K562 (cell line): ENCODE measurements at regions not wholly inside any gene's neighbourhood (a gene's known extent, or its start where the extent isn't known, plus 50 kb on each side); places are given as distances from the start of the nearest gene placed in this dataset.

Source experiments
- ATAC-seq: fragments of 200-7000 bp; cut with Tn5 transposase; 3 replicates; pipeline ENCODE4 v1.9.1; 2020; ENCODE audit warnings: moderate library complexity
- BruUV-seq: library from RNA; stranded (reverse); fragments of 400-500 nt; replicated peaks from 2 replicates; lab custom pipeline; 2021; lab: Mats Ljungman, UMichigan
- CTCF ChIA-PET: fragments of 300-600 bp; formaldehyde crosslinking; extraction: SDS; loops from one replicate; lab custom pipeline; 2021; ENCODE audit warnings: low intra/inter-chr PET ratio; lab: Yijun Ruan, JAX
- POLR2A ChIA-PET: fragments of 300-600, 350-650 bp; sonication (Branson Sonifier 250); formaldehyde crosslinking; extraction: SDS; loops from one replicate; lab custom pipeline; 2021; ENCODE audit warnings: antibody characterized with exemption, inconsistent platforms; lab: Yijun Ruan, JAX
- DNase-seq, 4 experiments: peaks; one replicate each; pipeline versions ENCODE4 v3.0.0 to v3.0.0-alpha.2; 2011 to 2018; ENCODE audit warnings: low spot score in 3 of 4, mixed read lengths in 3 of 4; ENCODE audit errors: extremely low read depth in 1 of 4
- FAIRE-seq: peaks from 2 replicates; lab custom pipeline; 2011; peaks lifted over from hg19 to GRCh38; lab: Jason Lieb, UNC
- H2AFZ ChIP-seq: 2 replicates; pipeline ENCODE4 v1.6.0; 2011; ENCODE audit warnings: low read depth, low read length, control low read depth, inconsistent platforms
- H3K27ac ChIP-seq: fragments of 200-600 bp; 3 replicates; pipeline ENCODE4 v1.8.0; 2011; ENCODE audit warnings: low read depth, mild to moderate bottlenecking, control low read depth, inconsistent platforms, low read length, moderate library complexity, mixed read lengths; ENCODE audit errors: extremely low read depth
- H3K27me3 ChIP-seq, 2 experiments: fragments of 300-600 bp in 1 of 2; 2 replicates in 1 of 2; 3 replicates in 1 of 2; pipeline versions ENCODE4 v1.6.0 to v1.8.0; 2011; ENCODE audit warnings: inconsistent platforms in 2 of 2, low read length in 2 of 2, mild to moderate bottlenecking in 1 of 2, mixed read lengths in 1 of 2, moderate library complexity in 1 of 2; ENCODE audit not compliant: control insufficient read depth in 2 of 2, insufficient read depth in 2 of 2
- H3K36me3 ChIP-seq: fragments of 300-600 bp; 3 replicates; pipeline ENCODE4 v1.8.0; 2011; ENCODE audit warnings: mild to moderate bottlenecking, low read length, inconsistent platforms; ENCODE audit not compliant: control insufficient read depth, insufficient read depth
- H3K4me1 ChIP-seq, 2 experiments: fragments of 200-600 bp in 1 of 2; replicated peaks in 1 of 2; 2 replicates in 1 of 2; 3 replicates in 1 of 2; pipeline versions ENCODE4 v1.5.1 to v1.8.0; 2011; ENCODE audit warnings: inconsistent platforms in 2 of 2, low read length in 2 of 2, mild to moderate bottlenecking in 1 of 2, mixed read lengths in 1 of 2, moderate library complexity in 1 of 2; ENCODE audit not compliant: control insufficient read depth in 2 of 2, insufficient read depth in 2 of 2
- H3K4me2 ChIP-seq: 2 replicates; pipeline ENCODE4 v1.6.1; 2011; ENCODE audit warnings: low read length, control low read depth, inconsistent platforms, mixed read lengths; ENCODE audit not compliant: insufficient read depth
- H3K4me3 ChIP-seq: fragments of 200-600 bp; sonication (generic), shearing (Covaris generic); 2 replicates; pipeline ENCODE4 v1.5.1; 2016; ENCODE audit warnings: control low read depth, inconsistent platforms
- H3K79me2 ChIP-seq: fragments of 200-600 bp; 3 replicates; pipeline ENCODE4 v1.8.0; 2011; ENCODE audit warnings: low read length, inconsistent platforms; ENCODE audit not compliant: control insufficient read depth, insufficient read depth
- H3K9ac ChIP-seq, 2 experiments: 2 replicates each; pipeline versions ENCODE4 v1.6.0 to v1.6.1; 2011; ENCODE audit warnings: low read depth in 2 of 2, low read length in 2 of 2, control low read depth in 1 of 2, inconsistent platforms in 1 of 2, mild to moderate bottlenecking in 1 of 2, mixed read lengths in 1 of 2; ENCODE audit not compliant: insufficient read depth in 1 of 2
- H3K9me1 ChIP-seq: one replicate; pipeline ENCODE4 v1.6.0; 2011; ENCODE audit warnings: inconsistent platforms, mild to moderate bottlenecking, low read length, moderate library complexity; ENCODE audit not compliant: control insufficient read depth, insufficient read depth
- H3K9me3 ChIP-seq: replicated peaks from 2 replicates; pipeline ENCODE4 v1.5.1; 2011; ENCODE audit warnings: low read depth, low read length, inconsistent platforms; ENCODE audit not compliant: control insufficient read depth, insufficient read depth
- H4K20me1 ChIP-seq: replicated peaks from 2 replicates; pipeline ENCODE4 v1.6.1; 2011; ENCODE audit warnings: low read length, inconsistent platforms, mixed read lengths; ENCODE audit not compliant: control insufficient read depth, insufficient read depth
- CBX2 ChIP-seq: fragments of 200-600 bp; sonication (generic); IDR thresholded peaks from one replicate; pipeline ENCODE4 v1.6.1; 2012; ENCODE audit warnings: mild to moderate bottlenecking, low read length, inconsistent platforms; ENCODE audit not compliant: insufficient read depth, poor library complexity, severe bottlenecking
- FOSL1 ChIP-seq: fragments of 200-800 bp; sonication (Bioruptor generic); conservative IDR thresholded peaks from 2 replicates; pipeline ENCODE4 v1.6.1; 2016; ENCODE audit warnings: missing genetic modification characterization, missing compliant biosample characterization
- HDGF ChIP-seq: fragments of 450-650 bp; IDR thresholded peaks from 2 replicates; pipeline ENCODE4 v1.6.1; 2016
- IFI16 ChIP-seq: fragments of 250-450 bp; sonication (Bioruptor Pico); IDR thresholded peaks from 2 replicates; pipeline ENCODE4 v2.1.2; 2022; ENCODE audit warnings: mild to moderate bottlenecking, inconsistent platforms
- MLX ChIP-seq, 2 experiments: fragments of 450-650 bp in 1 of 2; sonication (generic) in 1 of 2; formaldehyde crosslinking; conservative IDR thresholded peaks; 2 replicates each; pipeline versions ENCODE4 v1.4.0 to v1.8.1; 2020 to 2022; ENCODE audit warnings: mild to moderate bottlenecking in 1 of 2, missing genetic modification reagents in 1 of 2
- RBM17 ChIP-seq: fragments of 200-400 bp; formaldehyde crosslinking; IDR thresholded peaks from 2 replicates; pipeline ENCODE4 v1.6.1; 2017; ENCODE audit warnings: low read depth, mild to moderate bottlenecking, low read length, borderline replicate concordance
- TBP ChIP-seq: optimal IDR thresholded peaks from 2 replicates; pipeline ENCODE3; 2011; ENCODE audit warnings: low read depth, low read length, improper control_type of control experiment
- TCF3 ChIP-seq: sonication (generic); formaldehyde crosslinking; IDR thresholded peaks from 2 replicates; pipeline ENCODE4 v1.4.0; 2020; ENCODE audit warnings: mild to moderate bottlenecking, missing genetic modification reagents
- WGBS: fragments of 100-300 bp; shearing (Covaris generic); methylation state at CpG from one replicate; pipeline ENCODE4 v1.1.6; 2016; ENCODE audit warnings: low coverage, mixed read lengths; ENCODE audit not compliant: insufficient coverage; ENCODE audit errors: missing lambda C conversion rate; 5-methylcytosine and 5-hydroxymethylcytosine counted together
- in situ Hi-C: fragments of 300-500 bp; cut with MboI; formaldehyde crosslinking; loops from 4 replicates; pipeline ENCODE4 v1.15.0; 2018; ENCODE audit warnings: inconsistent platforms, mixed read lengths
- intact Hi-C: fragments of 100-400 bp; cut with micrococcal nuclease; formaldehyde crosslinking; loops from 2 replicates; pipeline ENCODE4 v1.14.2; 2022

DNA sequence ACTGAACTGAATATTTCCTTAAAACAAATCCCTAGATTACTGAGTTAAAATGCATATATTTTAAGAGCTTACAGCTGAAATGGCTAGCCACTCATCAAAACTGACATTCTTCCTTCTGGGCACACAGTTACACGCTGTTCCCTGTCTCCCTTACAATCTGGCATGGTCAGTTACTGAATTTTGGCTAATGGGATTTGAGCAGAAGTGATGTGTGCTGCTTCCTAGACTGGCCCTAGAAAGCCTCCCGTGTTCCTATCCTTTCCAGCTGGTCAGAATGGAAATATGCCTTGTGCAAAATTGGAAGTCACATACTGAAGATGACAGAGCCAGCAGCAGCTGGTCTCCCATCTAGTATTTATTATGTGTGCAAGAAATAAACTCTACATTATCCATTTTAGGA lies 128.7 kb upstream of the NAMPT start:
- Histone ChIP-seq H3K36me3 (no peaks in the 10 kb centered on the region), H3K9me3 (no peaks in the 10 kb centered on the region), H3K79me2 (no peaks in the 10 kb centered on the region), H3K4me3 (no peak overlapping the region), H3K4me1 (no peaks in the 10 kb centered on the region), H3K9me1 (no peaks in the 10 kb centered on the region), H2AFZ (no peak overlapping the region), H3K4me2 (no peak overlapping the region), H3K27ac (no peak overlapping the region), H4K20me1 (no peaks in the 10 kb centered on the region), H3K27me3 (no peaks in the 10 kb centered on the region; a peak in 1 of 5 replicates), H3K9ac (no peak overlapping the region)
- POLR2A ChIA-PET = interaction anchor here (0.6 to 1.5 kb wide), 2 partner anchors 11 to 20 kb away, joined by 3 to 4 read pairs; no protein-coding TSS in a partner anchor
- no TSS peak for BruUV-seq
- in situ Hi-C loops = no loop called here
- TF ChIP-seq RBM17 (no peak), IFI16 (CRISPR knock-in tag) (no peak), HDGF (no peak), TBP (no peak), MLX (CRISPR knock-in tag; conservative IDR thresholded peaks at IDR 0.05) (no peak), FOSL1 (tag) (no peak), TCF3 (CRISPR knock-in tag) (no peak), CBX2 (no peak)
- intact Hi-C loops = no loop called here
- no peak for DNase-seq
- no peak for FAIRE-seq
- ATAC-seq = no peak; the same call in 2 of the 3 replicates
- CTCF ChIA-PET = no interaction called here
- WGBS = 13% methylated on average over 2 of the region's 2 CpGs
